Neural cell (in vitro differentiated cells): ENCODE measurements at regions not wholly inside any gene's neighbourhood (a gene's known extent, or its start where the extent isn't known, plus 50 kb on each side); places are given as distances from the start of the nearest gene placed in this dataset.
A peak's percentile ranks its signal among the peaks of the same experiment; 100 is the strongest.

Experiments used
- H2AFZ ChIP-seq: fragments of 200-600, 300-800 bp; sonication (generic), shearing (Covaris generic); 2 replicates; pipeline ENCODE4 v1.6.0; 2014; ENCODE audit warnings: low read depth, mild to moderate bottlenecking, antibody characterized with exemption, low read length, moderate library complexity
- H3F3A ChIP-seq: fragments of 200-600 bp; shearing (Covaris generic); 2 replicates; pipeline ENCODE4 v1.6.1; 2016; ENCODE audit warnings: mild to moderate bottlenecking, moderate library complexity, mixed read lengths, antibody characterized with exemption, low read length; ENCODE audit not compliant: insufficient read depth, poor library complexity, severe bottlenecking
- H3K27ac ChIP-seq: fragments of 200-600, 300-800 bp; sonication (generic), shearing (Covaris generic); 2 replicates; pipeline ENCODE4 v1.5.1; 2014; ENCODE audit warnings: mild to moderate bottlenecking, low read length, moderate library complexity
- H3K27me3 ChIP-seq: fragments of 300-800, 200-600 bp; sonication (generic), shearing (Covaris generic); 2 replicates; pipeline ENCODE4 v1.6.0; 2014; ENCODE audit warnings: mild to moderate bottlenecking, low read depth, low read length, moderate library complexity; ENCODE audit not compliant: insufficient read depth
- H3K36me3 ChIP-seq: fragments of 300-800, 200-600 bp; sonication (generic), shearing (Covaris generic); 2 replicates; pipeline ENCODE4 v1.5.1; 2014; ENCODE audit warnings: mild to moderate bottlenecking, antibody characterized with exemption, low read length, moderate library complexity; ENCODE audit not compliant: insufficient read depth
- H3K4me2 ChIP-seq: fragments of 300-800, 200-600 bp; sonication (generic), shearing (Covaris generic); 2 replicates; pipeline ENCODE4 v1.6.0; 2014; ENCODE audit warnings: mild to moderate bottlenecking, low read length
- H3K4me3 ChIP-seq: fragments of 300-800, 200-600 bp; sonication (generic), shearing (Covaris generic); 2 replicates; pipeline ENCODE4 v1.5.1; 2014; ENCODE audit warnings: mild to moderate bottlenecking, low read length, moderate library complexity
- H3K79me2 ChIP-seq: fragments of 200-600 bp; shearing (Covaris generic); replicated peaks from 2 replicates; pipeline ENCODE4 v1.6.0; 2014; ENCODE audit warnings: mild to moderate bottlenecking, low read length, moderate library complexity; ENCODE audit not compliant: insufficient read depth
- H3K9ac ChIP-seq: fragments of 300-800, 200-600 bp; sonication (generic), shearing (Covaris generic); 2 replicates; pipeline ENCODE4 v1.6.1; 2016; ENCODE audit warnings: mild to moderate bottlenecking, low read length, mixed read lengths
- H3K9me2 ChIP-seq: fragments of 200-600 bp; shearing (Covaris generic); 2 replicates; pipeline ENCODE4 v1.6.1; 2016; ENCODE audit warnings: mild to moderate bottlenecking, low read length, mixed read lengths; ENCODE audit not compliant: insufficient read depth
- H3K9me3 ChIP-seq: fragments of 200-600, 300-800 bp; sonication (generic), shearing (Covaris generic); 2 replicates; pipeline ENCODE4 v1.6.1; 2016; ENCODE audit warnings: mild to moderate bottlenecking, mixed run types, low read length, moderate library complexity, mixed read lengths
- H4K20me1 ChIP-seq: fragments of 200-600 bp; shearing (Covaris generic); 2 replicates; pipeline ENCODE4 v1.6.1; 2016; ENCODE audit warnings: mild to moderate bottlenecking, mixed run types; ENCODE audit not compliant: insufficient read depth
- CTCF ChIP-seq: fragments of 450-650 bp; IDR thresholded peaks from 2 replicates; pipeline ENCODE4 v1.5.1; 2014; ENCODE audit warnings: antibody characterized with exemption, mild to moderate bottlenecking, moderate library complexity; ENCODE audit not compliant: poor library complexity, severe bottlenecking
- EP300 ChIP-seq: fragments of 450-650 bp; conservative IDR thresholded peaks from 2 replicates; pipeline ENCODE4 v1.6.1; 2014; ENCODE audit warnings: antibody characterized with exemption, mild to moderate bottlenecking, moderate library complexity; ENCODE audit not compliant: poor library complexity, severe bottlenecking
- EZH2 ChIP-seq: fragments of 200-600, 300-800 bp; shearing (Covaris generic), sonication (generic); IDR thresholded peaks from 2 replicates; pipeline ENCODE4 v1.6.1; 2014; ENCODE audit warnings: antibody characterized with exemption, low read length, borderline replicate concordance, mild to moderate bottlenecking; ENCODE audit not compliant: insufficient read depth, poor library complexity, severe bottlenecking
- MXI1 ChIP-seq: fragments of 450-650 bp; conservative IDR thresholded peaks from 2 replicates; pipeline ENCODE4 v1.6.1; 2014; ENCODE audit warnings: antibody characterized with exemption, mild to moderate bottlenecking; ENCODE audit not compliant: poor library complexity, severe bottlenecking
- POLR2AphosphoS5 ChIP-seq: IDR thresholded peaks from 2 replicates; pipeline ENCODE4 v1.6.1; 2012
- RAD21 ChIP-seq: fragments of 450-650 bp; conservative IDR thresholded peaks from 2 replicates; pipeline ENCODE4 v1.6.1; 2014; ENCODE audit warnings: antibody characterized with exemption, mild to moderate bottlenecking, moderate library complexity
- REST ChIP-seq: IDR thresholded peaks from 2 replicates; pipeline ENCODE4 v1.6.1; 2012; ENCODE audit warnings: borderline replicate concordance
- SMC3 ChIP-seq: fragments of 450-650 bp; conservative IDR thresholded peaks from 2 replicates; pipeline ENCODE4 v1.6.1; 2014; ENCODE audit warnings: antibody characterized with exemption, mild to moderate bottlenecking, moderate library complexity; ENCODE audit not compliant: poor library complexity
- TAF1 ChIP-seq: IDR thresholded peaks from 2 replicates; pipeline ENCODE4 v1.6.1; 2012; ENCODE audit warnings: low read depth

GRCh38 chr22:27383896-27384295, 417.7 kb downstream of the MN1 start:
- Histone ChIP-seq H3K36me3 (no peaks in the 10 kb centered on the region), H3K4me2 (no peak overlapping the region), H3K27ac (no peak overlapping the region), H3F3A (no peaks in the 10 kb centered on the region), H3K9me2 (no peaks in the 10 kb centered on the region), H3K79me2 (no peaks in the 10 kb centered on the region), H3K9ac (no peak overlapping the region), H3K4me3 (no peak overlapping the region), H3K27me3 (no peaks in the 10 kb centered on the region), H4K20me1 (no peaks in the 10 kb centered on the region), H2AFZ (no peak overlapping the region), H3K9me3 (no peaks in the 10 kb centered on the region)
- TF ChIP-seq RAD21 (no peak), EP300 (no peak), TAF1 (no peak), POLR2AphosphoS5 (no peak), SMC3 (no peak), EZH2 (no peak), CTCF (no peak), REST (no peak), MXI1 (no peak)

- no peak overlapping the region for H3K9ac ChIP-seq
- no peaks in the 10 kb centered on the region for H3K9me2 ChIP-seq
- H3K79me2 ChIP-seq = no peaks in the 10 kb centered on the region
- H3K27me3 ChIP-seq = no peaks in the 10 kb centered on the region
- H3K4me3 ChIP-seq = no peak overlapping the region
- no peaks in the 10 kb centered on the region for H3K9me3 ChIP-seq
- TF ChIP-seq MXI1 (no peak), EZH2 (no peak), POLR2AphosphoS5 (no peak), TAF1 (no peak), EP300 (no peak), REST (no peak), CTCF (no peak), RAD21 (no peak), SMC3 (no peak)
- no peak overlapping the region for H3K4me2 ChIP-seq
- no peak overlapping the region for H2AFZ ChIP-seq
- no peaks in the 10 kb centered on the region for H3K36me3 ChIP-seq
- no peaks in the 10 kb centered on the region for H4K20me1 ChIP-seq
- H3K27ac ChIP-seq = peak overlapping the region; percentile 24
- no peaks in the 10 kb centered on the region for H3F3A ChIP-seq
These were observed 416.1 kb downstream of the MN1 start for GRCh38 chr22:27385261-27385998.
